ENCODE measurements at regions not wholly inside any gene's neighbourhood (a gene's known extent, or its start where the extent isn't known, plus 50 kb on each side); places are given as distances from the start of the nearest gene placed in this dataset.

DNA sequence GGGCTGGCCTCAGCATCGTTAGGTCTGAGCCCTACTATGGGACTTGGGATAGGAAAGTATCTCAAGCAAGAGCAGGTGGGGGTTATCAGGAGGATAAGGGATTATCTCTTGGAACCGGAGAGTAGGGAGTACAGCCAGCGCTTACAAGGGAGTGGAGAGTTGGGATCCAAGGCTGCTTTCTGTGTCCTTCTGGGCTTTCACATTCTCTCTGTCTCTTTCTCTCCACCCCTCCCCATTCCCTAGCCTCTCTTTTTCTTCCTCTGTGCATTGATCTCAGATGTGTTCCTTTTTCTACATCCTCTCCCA lies 170.2 kb downstream of the BUD13 start:
- H2BK120ac ChIP-seq (ENCODE audit: insufficient read depth, low read length, poor library complexity), result no peak overlapping the region
- H2AFZ ChIP-seq (ENCODE audit: insufficient read depth, low read length, poor library complexity), result no peak overlapping the region
- H3K9ac ChIP-seq (ENCODE audit: low read length), result no peak overlapping the region
- no peak overlapping the region for H4K12ac ChIP-seq (ENCODE audit: low read depth, low read length)
- no peaks in the 10 kb centered on the region for H3K79me1 ChIP-seq (ENCODE audit: low read length)
- H3K14ac ChIP-seq (ENCODE audit: low read length), result no peak overlapping the region
- no peak overlapping the region for H3K23ac ChIP-seq (ENCODE audit: low read length)
- no peak for DNase-seq
- H3K36me3 ChIP-seq (ENCODE audit: control insufficient read depth in 1 of 2, insufficient read depth in 2 of 2, low read length in 2 of 2), result no peaks in the 10 kb centered on the region
- H3K27ac ChIP-seq (ENCODE audit: low read depth, low read length), result no peak overlapping the region
- no peaks in the 10 kb centered on the region for H3K79me2 ChIP-seq (ENCODE audit: control insufficient read depth, insufficient read depth, low read length, poor library complexity)
- WGBS (ENCODE audit: extremely low coverage, insufficient coverage, insufficient read length), result no CpG with 5 or more reads among the region's 3 CpGs
- no peak overlapping the region for H2AK5ac ChIP-seq (ENCODE audit: low read length)
- H3K27me3 ChIP-seq (ENCODE audit: insufficient read depth, low read length), result no peaks in the 10 kb centered on the region
- no peak overlapping the region for H3K4ac ChIP-seq (ENCODE audit: low read depth, low read length)
- no peak overlapping the region for H2BK12ac ChIP-seq (ENCODE audit: low read length)
- no peak overlapping the region for H4K91ac ChIP-seq (ENCODE audit: low read depth, low read length)
- no peak overlapping the region for H4K8ac ChIP-seq (ENCODE audit: low read depth, low read length)
- H2BK5ac ChIP-seq (ENCODE audit: low read depth, low read length, poor library complexity), result no peak overlapping the region
- peaks cover 3% of the 10 kb centered on the region for H3K9me3 ChIP-seq (ENCODE audit: insufficient read depth, low read depth, low read length)
- no peak overlapping the region for H3K4me3 ChIP-seq (ENCODE audit: low read depth, low read length)
- H3K4me2 ChIP-seq (ENCODE audit: low read length), result no peak overlapping the region
- H3K18ac ChIP-seq (ENCODE audit: low read length), result no peak overlapping the region
- H3K4me1 ChIP-seq (ENCODE audit: control insufficient read depth in 1 of 2, insufficient read depth in 2 of 2, low read length in 2 of 2), result peaks cover 4 to 5% of the 10 kb centered on the region in 2 experiments

DNA sequence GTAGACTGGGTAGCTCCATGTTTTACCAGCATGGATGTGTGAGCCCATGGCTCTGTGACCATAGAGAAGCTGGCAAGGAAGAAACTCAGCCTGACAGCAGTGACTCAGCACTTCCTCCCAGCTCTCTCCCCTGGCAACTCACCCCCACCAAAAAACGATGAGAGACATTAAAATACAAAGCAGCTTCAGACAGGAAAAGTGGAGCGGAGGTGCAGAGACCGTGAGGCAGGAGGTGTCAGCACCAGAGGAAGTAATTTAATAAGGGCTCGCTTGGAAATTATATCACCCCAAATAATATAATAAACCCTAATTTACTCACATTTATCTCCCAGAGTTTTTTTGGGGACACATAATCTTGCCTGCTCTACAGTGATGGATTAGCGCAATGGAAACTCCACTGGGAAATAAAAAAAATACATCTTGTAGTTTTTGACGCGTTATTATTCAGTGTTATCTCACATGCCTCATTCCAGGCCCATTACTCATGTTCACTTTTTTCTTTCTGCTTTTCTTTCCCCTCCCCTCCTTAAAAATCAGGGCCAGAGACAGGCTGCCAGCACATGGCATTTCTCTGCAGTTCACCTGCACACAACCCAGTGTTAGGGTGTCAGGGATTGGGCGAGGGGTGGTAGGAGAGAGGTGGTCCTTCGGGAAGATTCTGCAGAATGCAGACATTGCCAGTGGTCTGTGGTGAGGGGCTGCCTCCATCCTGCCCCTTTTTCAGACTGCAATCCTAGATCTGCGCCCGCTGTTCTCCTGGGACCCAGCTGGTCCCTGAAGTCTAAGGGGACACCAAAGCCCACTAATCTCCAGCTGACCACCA lies 170.8 kb downstream of the BUD13 start:
- no peak overlapping the region for H3K4me2 ChIP-seq (ENCODE audit: low read length)
- no peak overlapping the region for H3K18ac ChIP-seq (ENCODE audit: low read length)
- no peak overlapping the region for H2BK12ac ChIP-seq (ENCODE audit: low read length)
- no CpG with 5 or more reads among the region's 11 CpGs for WGBS (ENCODE audit: extremely low coverage, insufficient coverage, insufficient read length)
- H2BK5ac ChIP-seq (ENCODE audit: low read depth, low read length, poor library complexity), result no peak overlapping the region
- H3K14ac ChIP-seq (ENCODE audit: low read length), result no peak overlapping the region
- peak in 1 of 2 donors; percentile 34 for DNase-seq
- H3K4me3 ChIP-seq (ENCODE audit: low read depth, low read length), result no peak overlapping the region
- H2BK120ac ChIP-seq (ENCODE audit: insufficient read depth, low read length, poor library complexity), result no peak overlapping the region
- no peak overlapping the region for H4K8ac ChIP-seq (ENCODE audit: low read depth, low read length)
- H2AFZ ChIP-seq (ENCODE audit: insufficient read depth, low read length, poor library complexity), result no peak overlapping the region
- no peak overlapping the region for H3K4ac ChIP-seq (ENCODE audit: low read depth, low read length)
- H3K9ac ChIP-seq (ENCODE audit: low read length), result no peak overlapping the region
- no peaks in the 10 kb centered on the region for H3K79me2 ChIP-seq (ENCODE audit: control insufficient read depth, insufficient read depth, low read length, poor library complexity)
- no peaks in the 10 kb centered on the region for H3K36me3 ChIP-seq (ENCODE audit: control insufficient read depth in 1 of 2, insufficient read depth in 2 of 2, low read length in 2 of 2)
- H3K27ac ChIP-seq (ENCODE audit: low read depth, low read length), result no peak overlapping the region
- peaks cover 4 to 5% of the 10 kb centered on the region in 2 experiments for H3K4me1 ChIP-seq (ENCODE audit: control insufficient read depth in 1 of 2, insufficient read depth in 2 of 2, low read length in 2 of 2)
- no peak overlapping the region for H2AK5ac ChIP-seq (ENCODE audit: low read length)
- no peaks in the 10 kb centered on the region for H3K27me3 ChIP-seq (ENCODE audit: insufficient read depth, low read length)
- no peak overlapping the region for H4K91ac ChIP-seq (ENCODE audit: low read depth, low read length)
- peaks cover 3% of the 10 kb centered on the region for H3K9me3 ChIP-seq (ENCODE audit: insufficient read depth, low read depth, low read length)
- H4K12ac ChIP-seq (ENCODE audit: low read depth, low read length), result no peak overlapping the region
- no peaks in the 10 kb centered on the region for H3K79me1 ChIP-seq (ENCODE audit: low read length)
- H3K23ac ChIP-seq (ENCODE audit: low read length), result no peak overlapping the region

DNA sequence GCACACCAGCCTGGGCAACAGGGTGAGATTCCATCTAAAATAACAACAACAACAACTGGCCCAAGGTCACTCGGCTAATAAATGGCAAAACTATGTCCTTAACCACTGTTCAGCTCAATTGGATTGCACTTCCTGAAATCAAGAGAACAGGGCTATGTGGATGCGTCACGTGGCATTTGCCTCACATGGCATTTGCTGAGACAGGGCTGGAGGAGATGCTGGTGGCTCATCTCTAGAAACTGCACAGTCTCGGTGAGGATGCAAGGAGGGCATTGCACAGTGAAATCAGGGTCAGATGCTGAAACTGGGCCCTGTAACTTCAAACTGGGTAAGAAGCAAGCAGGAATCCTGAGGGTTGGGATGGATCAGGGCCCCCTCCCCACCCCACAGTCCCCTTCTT lies 171.9 kb downstream of the BUD13 start:
- Histone ChIP-seq H3K4me3 (ENCODE audit: low read depth, low read length) (no peak overlapping the region), H2BK120ac (ENCODE audit: insufficient read depth, low read length, poor library complexity) (no peak overlapping the region), H2AFZ (ENCODE audit: insufficient read depth, low read length, poor library complexity) (no peak overlapping the region), H3K9me3 (ENCODE audit: insufficient read depth, low read depth, low read length) (peaks cover 3% of the 10 kb centered on the region), H3K4me1 (ENCODE audit: control insufficient read depth in 1 of 2, insufficient read depth in 2 of 2, low read length in 2 of 2) (peaks cover 4 to 5% of the 10 kb centered on the region in 2 experiments), H3K4ac (ENCODE audit: low read depth, low read length) (no peak overlapping the region), H3K79me2 (ENCODE audit: control insufficient read depth, insufficient read depth, low read length, poor library complexity) (no peaks in the 10 kb centered on the region), H4K91ac (ENCODE audit: low read depth, low read length) (no peak overlapping the region), H2BK5ac (ENCODE audit: low read depth, low read length, poor library complexity) (no peak overlapping the region), H3K79me1 (ENCODE audit: low read length) (no peaks in the 10 kb centered on the region), H3K18ac (ENCODE audit: low read length) (no peak overlapping the region), H3K27me3 (ENCODE audit: insufficient read depth, low read length) (no peaks in the 10 kb centered on the region), H2AK5ac (ENCODE audit: low read length) (no peak overlapping the region), H3K23ac (ENCODE audit: low read length) (no peak overlapping the region), H4K12ac (ENCODE audit: low read depth, low read length) (no peak overlapping the region), H3K27ac (ENCODE audit: low read depth, low read length) (no peak overlapping the region), H3K36me3 (ENCODE audit: control insufficient read depth in 1 of 2, insufficient read depth in 2 of 2, low read length in 2 of 2) (no peaks in the 10 kb centered on the region), H4K8ac (ENCODE audit: low read depth, low read length) (no peak overlapping the region), H3K4me2 (ENCODE audit: low read length) (no peak overlapping the region), H3K9ac (ENCODE audit: low read length) (no peak overlapping the region), H2BK12ac (ENCODE audit: low read length) (no peak overlapping the region), H3K14ac (ENCODE audit: low read length) (no peak overlapping the region)
- peak in 1 of 2 donors; percentile 25 for DNase-seq
- no CpG with 5 or more reads among the region's 4 CpGs for WGBS (ENCODE audit: extremely low coverage, insufficient coverage, insufficient read length)

DNA sequence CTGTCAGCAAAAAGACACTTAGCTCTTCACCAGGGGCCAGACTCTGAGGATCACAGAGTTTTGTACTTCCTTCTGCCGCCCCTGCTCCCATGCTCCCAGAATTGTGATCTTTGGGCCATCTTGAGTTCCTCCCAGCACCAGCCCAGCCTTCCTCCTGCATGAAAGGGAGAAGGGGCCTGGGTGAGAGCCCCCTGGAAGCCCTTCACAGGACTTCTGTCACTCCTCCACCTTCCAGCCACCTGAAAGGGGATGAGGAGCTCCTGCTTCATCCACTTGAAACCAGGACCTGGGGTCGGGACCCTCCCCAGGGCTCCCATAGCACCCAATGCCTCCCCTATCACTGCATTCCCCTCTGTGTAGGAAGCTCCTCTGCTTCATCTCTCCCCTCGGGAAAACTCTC lies 174.2 kb downstream of the BUD13 start:
- Histone ChIP-seq H4K91ac (ENCODE audit: low read depth, low read length) (no peak overlapping the region), H3K27me3 (ENCODE audit: insufficient read depth, low read length) (no peaks in the 10 kb centered on the region)

More for the DNA sequence above, 174.2 kb downstream of the BUD13 start:
- Histone ChIP-seq H3K4me1 (ENCODE audit: control insufficient read depth in 1 of 2, insufficient read depth in 2 of 2, low read length in 2 of 2) (peaks cover 4 to 5% of the 10 kb centered on the region in 2 experiments), H2BK12ac (ENCODE audit: low read length) (no peak overlapping the region), H3K79me2 (ENCODE audit: control insufficient read depth, insufficient read depth, low read length, poor library complexity) (no peaks in the 10 kb centered on the region), H2AK5ac (ENCODE audit: low read length) (no peak overlapping the region), H3K9ac (ENCODE audit: low read length) (no peak overlapping the region), H4K12ac (ENCODE audit: low read depth, low read length) (no peak overlapping the region), H3K14ac (ENCODE audit: low read length) (no peak overlapping the region), H3K18ac (ENCODE audit: low read length) (no peak overlapping the region), H3K23ac (ENCODE audit: low read length) (no peak overlapping the region), H2AFZ (ENCODE audit: insufficient read depth, low read length, poor library complexity) (no peak overlapping the region), H2BK120ac (ENCODE audit: insufficient read depth, low read length, poor library complexity) (no peak overlapping the region), H4K8ac (ENCODE audit: low read depth, low read length) (no peak overlapping the region), H3K9me3 (ENCODE audit: insufficient read depth, low read depth, low read length) (peaks cover 3% of the 10 kb centered on the region), H3K4me2 (ENCODE audit: low read length) (no peak overlapping the region), H3K4me3 (ENCODE audit: low read depth, low read length) (no peak overlapping the region), H3K79me1 (ENCODE audit: low read length) (no peaks in the 10 kb centered on the region), H2BK5ac (ENCODE audit: low read depth, low read length, poor library complexity) (no peak overlapping the region), H3K27ac (ENCODE audit: low read depth, low read length) (no peak overlapping the region), H3K36me3 (ENCODE audit: control insufficient read depth in 1 of 2, insufficient read depth in 2 of 2, low read length in 2 of 2) (no peaks in the 10 kb centered on the region), H3K4ac (ENCODE audit: low read depth, low read length) (no peak overlapping the region)
- no CpG with 5 or more reads among the region's 3 CpGs for WGBS (ENCODE audit: extremely low coverage, insufficient coverage, insufficient read length)
- no peak for DNase-seq

All from trophoblast cell (in vitro differentiated cells and primary cell).